Loucy (cell line): ENCODE measurements at regions not wholly inside any gene's neighbourhood (a gene's known extent, or its start where the extent isn't known, plus 50 kb on each side); places are given as distances from the start of the nearest gene placed in this dataset.

Source experiments
- EZH2phosphoT487 ChIP-seq: fragments of 200-600 bp; IDR thresholded peaks from 2 replicates; pipeline ENCODE4 v1.6.1; 2018; ENCODE audit warnings: antibody characterized with exemption, mild to moderate bottlenecking, moderate library complexity, borderline replicate concordance
- TF ChIP-seq, protein P1 (sequence below): fragments of 200-600 bp; sonication (generic); conservative IDR thresholded peaks from 2 replicates; pipeline ENCODE4 v1.5.1; 2014; ENCODE audit warnings: mild to moderate bottlenecking, antibody characterized with exemption, low read length

DNA sequence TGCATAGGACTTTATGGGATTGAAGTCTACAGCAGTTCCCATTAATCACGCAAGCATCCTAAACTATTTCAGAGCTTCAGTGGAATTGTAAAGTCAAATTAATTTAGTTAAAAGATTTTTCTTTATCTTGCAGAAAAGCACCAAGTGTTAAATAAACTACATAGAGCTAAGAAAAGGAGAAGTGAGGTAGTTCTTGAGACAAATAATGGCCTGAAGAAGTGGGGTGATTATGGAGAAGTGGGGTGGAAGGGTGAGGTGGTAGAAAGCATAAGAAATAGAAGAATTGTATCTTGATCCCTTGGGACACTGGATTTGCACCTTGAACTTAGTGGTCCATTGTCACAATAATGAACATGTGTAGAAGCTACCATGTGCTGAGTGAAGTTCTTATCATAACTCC, 121.7 kb upstream of the LINC00305 start:
- TF ChIP-seq, protein P1, sequence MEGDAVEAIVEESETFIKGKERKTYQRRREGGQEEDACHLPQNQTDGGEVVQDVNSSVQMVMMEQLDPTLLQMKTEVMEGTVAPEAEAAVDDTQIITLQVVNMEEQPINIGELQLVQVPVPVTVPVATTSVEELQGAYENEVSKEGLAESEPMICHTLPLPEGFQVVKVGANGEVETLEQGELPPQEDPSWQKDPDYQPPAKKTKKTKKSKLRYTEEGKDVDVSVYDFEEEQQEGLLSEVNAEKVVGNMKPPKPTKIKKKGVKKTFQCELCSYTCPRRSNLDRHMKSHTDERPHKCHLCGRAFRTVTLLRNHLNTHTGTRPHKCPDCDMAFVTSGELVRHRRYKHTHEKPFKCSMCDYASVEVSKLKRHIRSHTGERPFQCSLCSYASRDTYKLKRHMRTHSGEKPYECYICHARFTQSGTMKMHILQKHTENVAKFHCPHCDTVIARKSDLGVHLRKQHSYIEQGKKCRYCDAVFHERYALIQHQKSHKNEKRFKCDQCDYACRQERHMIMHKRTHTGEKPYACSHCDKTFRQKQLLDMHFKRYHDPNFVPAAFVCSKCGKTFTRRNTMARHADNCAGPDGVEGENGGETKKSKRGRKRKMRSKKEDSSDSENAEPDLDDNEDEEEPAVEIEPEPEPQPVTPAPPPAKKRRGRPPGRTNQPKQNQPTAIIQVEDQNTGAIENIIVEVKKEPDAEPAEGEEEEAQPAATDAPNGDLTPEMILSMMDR: no peak
- no peak for TF ChIP-seq EZH2phosphoT487
